ENCODE measurements at regions not wholly inside any gene's neighbourhood (a gene's known extent, or its start where the extent isn't known, plus 50 kb on each side); places are given as distances from the start of the nearest gene placed in this dataset.

GRCh38 chr2:8555543-8555942 lies 126.3 kb upstream of the ID2 start:
- TF ChIP-seq CTCF (conservative IDR thresholded peaks at IDR 0.05; ENCODE audit: low read depth, low read length) = no peak
- TF ChIP-seq EZH2 (IDR thresholded peaks at IDR 0.05; ENCODE audit: borderline replicate concordance, low read depth, low read length, poor library complexity, severe bottlenecking) = no peak
